NCI-H128 (cell line): ENCODE measurements at regions not wholly inside any gene's neighbourhood (a gene's known extent, or its start where the extent isn't known, plus 50 kb on each side); places are given as distances from the start of the nearest gene placed in this dataset.
"Not testable (repeated sequence)": the region's sequence is repeated elsewhere in the genome, so short reads cannot be mapped to it uniquely, and the experiment has no call there.

Experiments
- DNase-seq: peaks from one replicate; lab custom pipeline; 2025; ENCODE audit not compliant: unreplicated experiment; lab: John Stamatoyannopoulos, UW

GRCh38 chr21:27382404-27382803, 415.5 kb upstream of the ADAMTS5 start:
- no peak for DNase-seq

GRCh38 chr21:27380303-27380702, 413.4 kb upstream of the ADAMTS5 start:
- no peak for DNase-seq

GRCh38 chr21:27379354-27379753, 412.5 kb upstream of the ADAMTS5 start:
- DNase-seq = no peak

- DNase-seq = no peak
Measured at GRCh38 chr21:27372381-27372780, 405.5 kb upstream of the ADAMTS5 start.

- no peak for DNase-seq
Measured at GRCh38 chr21:27371975-27372331, 405.1 kb upstream of the ADAMTS5 start.

- DNase-seq = no peak
Measured at GRCh38 chr21:27371115-27371974, 404.5 kb upstream of the ADAMTS5 start.

GRCh38 chr21:27369978-27370571, 403.2 kb upstream of the ADAMTS5 start:
- DNase-seq = no peak

GRCh38 chr21:27369234-27369633, 402.3 kb upstream of the ADAMTS5 start:
- no peak for DNase-seq

- no peak for DNase-seq
Measured at GRCh38 chr21:27366646-27367235, 399.9 kb upstream of the ADAMTS5 start.

- DNase-seq = no peak
Measured at GRCh38 chr21:27366036-27366435, 399.1 kb upstream of the ADAMTS5 start.

- DNase-seq = no peak
Measured at GRCh38 chr21:27365394-27365793, 398.5 kb upstream of the ADAMTS5 start.

GRCh38 chr21:27363719-27364477, 397.0 kb upstream of the ADAMTS5 start:
- DNase-seq = no peak

- no peak for DNase-seq
Measured at GRCh38 chr21:27362249-27362648, 395.4 kb upstream of the ADAMTS5 start.

GRCh38 chr21:27359141-27359540, 392.3 kb upstream of the ADAMTS5 start:
- DNase-seq = no peak

GRCh38 chr21:27352885-27353284, 386.0 kb upstream of the ADAMTS5 start:
- no peak for DNase-seq

GRCh38 chr21:27346041-27346448, 379.2 kb upstream of the ADAMTS5 start:
- no peak for DNase-seq

GRCh38 chr21:27339902-27340301, 373.0 kb upstream of the ADAMTS5 start:
- DNase-seq = no peak

GRCh38 chr21:27338007-27338406, 371.1 kb upstream of the ADAMTS5 start:
- DNase-seq = not testable (repeated sequence)

- no peak for DNase-seq
Measured at GRCh38 chr21:27333096-27333495, 366.2 kb upstream of the ADAMTS5 start.

GRCh38 chr21:27329255-27329851, 362.5 kb upstream of the ADAMTS5 start:
- no peak for DNase-seq

- DNase-seq = no peak
Measured at GRCh38 chr21:27326301-27326700, 359.4 kb upstream of the ADAMTS5 start.
